Neural progenitor cell (in vitro differentiated cells): ENCODE measurements at regions not wholly inside any gene's neighbourhood (a gene's known extent, or its start where the extent isn't known, plus 50 kb on each side); places are given as distances from the start of the nearest gene placed in this dataset.
"Not testable (repeated sequence)": the region's sequence is repeated elsewhere in the genome, so short reads cannot be mapped to it uniquely, and the experiment has no call there.

Source experiments
- EZH2 ChIP-seq: fragments of 200-600 bp; sonication (generic); IDR thresholded peaks from 2 replicates; pipeline ENCODE4 v1.6.1; 2017; ENCODE audit warnings: antibody characterized with exemption, mild to moderate bottlenecking, moderate library complexity
- TF ChIP-seq, protein P1 (sequence below): fragments of 200-600 bp; sonication (generic); IDR thresholded peaks from 2 replicates; pipeline ENCODE4 v1.5.1; 2017; ENCODE audit warnings: antibody characterized with exemption, mild to moderate bottlenecking

DNA sequence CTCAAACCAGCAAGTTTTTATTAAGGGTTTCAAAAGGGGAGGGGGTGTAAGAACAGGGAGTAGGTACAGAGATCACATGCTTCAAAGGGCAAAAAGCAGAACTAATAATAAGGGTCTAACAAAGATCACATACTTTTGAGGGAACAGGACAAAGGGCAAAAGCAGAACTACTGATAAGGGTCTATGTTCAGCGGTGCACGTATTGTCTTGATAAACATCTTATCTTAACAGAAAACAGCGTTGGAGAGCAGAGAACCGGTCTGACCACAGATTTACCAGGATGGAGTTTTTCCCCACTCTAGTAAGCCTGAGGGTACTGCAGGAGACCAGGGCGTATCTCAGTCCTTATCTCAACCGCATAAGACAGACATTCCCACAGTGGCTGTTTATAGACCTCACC lies 52.2 kb upstream of the MORC3 start:
- TF ChIP-seq, protein P1, sequence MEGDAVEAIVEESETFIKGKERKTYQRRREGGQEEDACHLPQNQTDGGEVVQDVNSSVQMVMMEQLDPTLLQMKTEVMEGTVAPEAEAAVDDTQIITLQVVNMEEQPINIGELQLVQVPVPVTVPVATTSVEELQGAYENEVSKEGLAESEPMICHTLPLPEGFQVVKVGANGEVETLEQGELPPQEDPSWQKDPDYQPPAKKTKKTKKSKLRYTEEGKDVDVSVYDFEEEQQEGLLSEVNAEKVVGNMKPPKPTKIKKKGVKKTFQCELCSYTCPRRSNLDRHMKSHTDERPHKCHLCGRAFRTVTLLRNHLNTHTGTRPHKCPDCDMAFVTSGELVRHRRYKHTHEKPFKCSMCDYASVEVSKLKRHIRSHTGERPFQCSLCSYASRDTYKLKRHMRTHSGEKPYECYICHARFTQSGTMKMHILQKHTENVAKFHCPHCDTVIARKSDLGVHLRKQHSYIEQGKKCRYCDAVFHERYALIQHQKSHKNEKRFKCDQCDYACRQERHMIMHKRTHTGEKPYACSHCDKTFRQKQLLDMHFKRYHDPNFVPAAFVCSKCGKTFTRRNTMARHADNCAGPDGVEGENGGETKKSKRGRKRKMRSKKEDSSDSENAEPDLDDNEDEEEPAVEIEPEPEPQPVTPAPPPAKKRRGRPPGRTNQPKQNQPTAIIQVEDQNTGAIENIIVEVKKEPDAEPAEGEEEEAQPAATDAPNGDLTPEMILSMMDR: not testable (repeated sequence)
- not testable (repeated sequence) for TF ChIP-seq EZH2
